SK-N-SH (cell line): ENCODE measurements at regions not wholly inside any gene's neighbourhood (a gene's known extent, or its start where the extent isn't known, plus 50 kb on each side); places are given as distances from the start of the nearest gene placed in this dataset.

Source experiments
- CTCF ChIA-PET: fragments of 300-600, 350-600 bp; formaldehyde crosslinking; extraction: SDS; loops from one replicate; lab custom pipeline; 2021; lab: Yijun Ruan, JAX
- POLR2A ChIA-PET: fragments of 350-600 bp; sonication (Branson Sonifier 250); formaldehyde crosslinking; extraction: SDS; loops from one replicate; lab custom pipeline; 2020; ENCODE audit warnings: antibody characterized with exemption, inconsistent platforms; lab: Yijun Ruan, JAX
- DNase-seq: peaks from one replicate; pipeline ENCODE4 v3.0.0; 2012
- H2AFZ ChIP-seq: fragments of 200-600 bp; sonication (generic); 2 replicates; pipeline ENCODE4 v1.8.1; 2016; ENCODE audit warnings: antibody characterized with exemption, mild to moderate bottlenecking, low read depth
- H3F3A ChIP-seq: fragments of 200-600 bp; sonication (generic); replicated peaks from 2 replicates; pipeline ENCODE3; 2016; ENCODE audit warnings: antibody characterized with exemption, mild to moderate bottlenecking; ENCODE audit not compliant: insufficient read depth
- H3K27ac ChIP-seq, 2 experiments: fragments of 200-500 bp in 1 of 2; fragments of 200-600 bp in 1 of 2; sonication (Bioruptor generic) in 1 of 2; sonication (generic), shearing (Covaris generic) in 1 of 2; 2 replicates each; pipeline versions ENCODE4 v1.5.1 to v1.6.1; 2014 to 2016; ENCODE audit warnings: low read depth in 2 of 2, inconsistent platforms in 1 of 2, low read length in 1 of 2, mild to moderate bottlenecking in 1 of 2, mixed read lengths in 1 of 2
- H3K27me3 ChIP-seq: fragments of 200-600 bp; sonication (generic), shearing (Covaris generic); 2 replicates; pipeline ENCODE4 v1.6.1; 2016; ENCODE audit warnings: mixed run types; ENCODE audit not compliant: insufficient read depth
- H3K36me3 ChIP-seq, 2 experiments: fragments of 200-500 bp in 1 of 2; fragments of 200-600 bp in 1 of 2; sonication (Bioruptor generic) in 1 of 2; sonication (generic) in 1 of 2; replicated peaks in 1 of 2; 2 replicates each; pipeline versions ENCODE3 to v1.5.1; 2014 to 2016; ENCODE audit warnings: low read length in 1 of 2, mild to moderate bottlenecking in 1 of 2; ENCODE audit not compliant: insufficient read depth in 2 of 2, control insufficient read depth in 1 of 2
- H3K4me1 ChIP-seq, 2 experiments: fragments of 200-500 bp in 1 of 2; fragments of 200-600 bp in 1 of 2; sonication (Bioruptor generic) in 1 of 2; sonication (generic), shearing (Covaris generic) in 1 of 2; 2 replicates each; pipeline versions ENCODE4 v1.5.1 to v1.6.1; 2014 to 2016; ENCODE audit warnings: low read depth in 1 of 2, low read length in 1 of 2, mixed run types in 1 of 2; ENCODE audit not compliant: insufficient read depth in 2 of 2, control insufficient read depth in 1 of 2
- H3K4me2 ChIP-seq: fragments of 200-600 bp; sonication (generic), shearing (Covaris generic); 2 replicates; pipeline ENCODE4 v1.6.1; 2017; ENCODE audit warnings: mixed run types
- H3K4me3 ChIP-seq, 2 experiments: fragments of 200-500 bp in 1 of 2; fragments of 200-600 bp in 1 of 2; sonication (Bioruptor generic) in 1 of 2; sonication (generic), shearing (Covaris generic) in 1 of 2; 2 replicates each; pipeline versions ENCODE4 v1.5.1 to v1.8.1; 2014 to 2016; ENCODE audit warnings: low read depth in 2 of 2, inconsistent platforms in 1 of 2, low read length in 1 of 2, mild to moderate bottlenecking in 1 of 2, mixed read lengths in 1 of 2, moderate library complexity in 1 of 2
- H3K79me2 ChIP-seq: fragments of 200-600 bp; sonication (generic); 2 replicates; pipeline ENCODE4 v1.8.1; 2017; ENCODE audit warnings: mild to moderate bottlenecking; ENCODE audit not compliant: insufficient read depth
- H3K9ac ChIP-seq: fragments of 200-600 bp; sonication (generic); 2 replicates; pipeline ENCODE4 v1.6.1; 2017; ENCODE audit warnings: mixed run types
- H3K9me2 ChIP-seq: fragments of 200-600 bp; sonication (generic); 2 replicates; pipeline ENCODE4 v1.6.1; 2017; ENCODE audit warnings: mixed run types
- H3K9me3 ChIP-seq: fragments of 200-600 bp; sonication (generic); 2 replicates; pipeline ENCODE4 v1.6.1; 2017; ENCODE audit warnings: mixed run types, mild to moderate bottlenecking, moderate library complexity
- H4K20me1 ChIP-seq: fragments of 200-600 bp; sonication (generic); 2 replicates; pipeline ENCODE4 v1.6.1; 2017; ENCODE audit warnings: mild to moderate bottlenecking, mixed run types; ENCODE audit not compliant: insufficient read depth
- CHD2 ChIP-seq: fragments of 150-350 bp; IDR thresholded peaks from 2 replicates; pipeline ENCODE4 v1.6.1; 2018; ENCODE audit warnings: low read length; ENCODE audit not compliant: partially characterized antibody
- CTCF ChIP-seq: fragments of 200-600 bp; sonication (generic); IDR thresholded peaks from 2 replicates; pipeline ENCODE4 v1.6.1; 2017; ENCODE audit warnings: antibody characterized with exemption, mild to moderate bottlenecking, moderate library complexity
- ELF1 ChIP-seq: IDR thresholded peaks from 2 replicates; pipeline ENCODE4 v1.4.0; 2012
- EP300 ChIP-seq, 2 experiments: IDR thresholded peaks; 2 replicates each; pipeline versions ENCODE4 v1.4.0 to v1.6.1; 2012; ENCODE audit warnings: borderline replicate concordance in 1 of 2, low read depth in 1 of 2, low read length in 1 of 2
- EZH2phosphoT487 ChIP-seq: fragments of 200-600 bp; sonication (generic); IDR thresholded peaks from 2 replicates; pipeline ENCODE4 v1.6.1; 2017; ENCODE audit warnings: low read depth, mixed run types, mild to moderate bottlenecking, antibody characterized with exemption, moderate library complexity, borderline replicate concordance
- FOSL2 ChIP-seq: IDR thresholded peaks from 2 replicates; pipeline ENCODE4 v1.4.0; 2012; ENCODE audit warnings: low read depth, mild to moderate bottlenecking, moderate library complexity, borderline replicate concordance
- FOXJ3 ChIP-seq: sonication (generic); formaldehyde crosslinking; IDR thresholded peaks from 2 replicates; pipeline ENCODE4 v1.5.1; 2020; ENCODE audit warnings: mild to moderate bottlenecking, missing genetic modification reagents
- FOXM1 ChIP-seq: IDR thresholded peaks from 2 replicates; pipeline ENCODE4 v1.4.0; 2012; ENCODE audit warnings: low read depth, mild to moderate bottlenecking
- GABPA ChIP-seq: IDR thresholded peaks from 2 replicates; pipeline ENCODE4 v1.4.0; 2012; ENCODE audit warnings: low read depth, mild to moderate bottlenecking
- JUND ChIP-seq: IDR thresholded peaks from 2 replicates; pipeline ENCODE4 v1.4.0; 2012
- MEF2A ChIP-seq: IDR thresholded peaks from 2 replicates; pipeline ENCODE4 v1.4.0; 2012; ENCODE audit warnings: low read depth, borderline replicate concordance
- MXI1 ChIP-seq: IDR thresholded peaks from 2 replicates; pipeline ENCODE4 v1.6.1; 2012; ENCODE audit warnings: mild to moderate bottlenecking, low read depth, low read length, improper control_type of control experiment
- NRF1 ChIP-seq: IDR thresholded peaks from 2 replicates; pipeline ENCODE4 v1.6.1; 2012; ENCODE audit warnings: low read depth, mild to moderate bottlenecking, low read length
- RAD21 ChIP-seq: IDR thresholded peaks from 2 replicates; pipeline ENCODE4 v1.6.1; 2012; ENCODE audit warnings: mild to moderate bottlenecking, low read length
- RCOR1 ChIP-seq: fragments of 150-350 bp; IDR thresholded peaks from 2 replicates; pipeline ENCODE4 v1.6.1; 2017; ENCODE audit warnings: antibody characterized with exemption, low read length
- REST ChIP-seq: IDR thresholded peaks from 2 replicates; pipeline ENCODE4 v1.6.1; 2012; ENCODE audit warnings: mild to moderate bottlenecking, low read depth, low read length, moderate library complexity
- SIN3A ChIP-seq: IDR thresholded peaks from 2 replicates; pipeline ENCODE4 v1.6.1; 2012; ENCODE audit warnings: low read depth, mild to moderate bottlenecking, low read length, moderate library complexity, borderline replicate concordance
- SMC3 ChIP-seq: IDR thresholded peaks from 2 replicates; pipeline ENCODE4 v1.6.1; 2012; ENCODE audit warnings: low read depth, low read length, improper control_type of control experiment
- TEAD4 ChIP-seq: IDR thresholded peaks from 2 replicates; pipeline ENCODE4 v1.4.0; 2012; ENCODE audit warnings: mild to moderate bottlenecking, borderline replicate concordance; ENCODE audit not compliant: insufficient read depth
- USF1 ChIP-seq: IDR thresholded peaks from 2 replicates; pipeline ENCODE4 v1.4.0; 2012; ENCODE audit warnings: low read depth, borderline replicate concordance
- USF2 ChIP-seq: fragments of 150-350 bp; IDR thresholded peaks from 2 replicates; pipeline ENCODE4 v1.6.1; 2017; ENCODE audit warnings: antibody characterized with exemption, low read length, low read depth, borderline replicate concordance
- WGBS: methylation state at CpG from one replicate; pipeline ENCODE4 v1.1.6; 2017; ENCODE audit warnings: low lambda C conversion rate; 5-methylcytosine and 5-hydroxymethylcytosine counted together

- no peaks in the 10 kb centered on the region for H4K20me1 ChIP-seq
- H3K9ac ChIP-seq: no peak overlapping the region
- H3K79me2 ChIP-seq: no peaks in the 10 kb centered on the region
- no peaks in the 10 kb centered on the region for H3K9me2 ChIP-seq
- H3K4me1 ChIP-seq: no peaks in the 10 kb centered on the region
- no peaks in the 10 kb centered on the region for H3K9me3 ChIP-seq
- H3F3A ChIP-seq: no peaks in the 10 kb centered on the region
- POLR2A ChIA-PET: no interaction called here
- DNase-seq: no peak
- TF ChIP-seq SIN3A (no peak), FOXM1 (no peak), JUND (no peak), USF2 (no peak), EP300 (IDR thresholded peaks at IDR 0.05; ENCODE audit: borderline replicate concordance in 1 of 2, low read depth in 1 of 2, low read length in 1 of 2) (no peak), CHD2 (no peak), TEAD4 (no peak), FOXJ3 (CRISPR knock-in tag) (no peak), GABPA (no peak), RAD21 (no peak), EZH2phosphoT487 (no peak), REST (no peak), SMC3 (no peak)
- TF ChIP-seq, all 33 proteins: peak for 0
- H3K4me3 ChIP-seq: no peak overlapping the region
- no peaks in the 10 kb centered on the region for H3K27me3 ChIP-seq
- WGBS: 5% methylated on average over 2 of the region's 2 CpGs
- no peaks in the 10 kb centered on the region for H3K36me3 ChIP-seq
- CTCF ChIA-PET: no interaction called here
- H3K4me2 ChIP-seq: no peak overlapping the region
- H2AFZ ChIP-seq: no peak overlapping the region
- no peak overlapping the region for H3K27ac ChIP-seq
Measured at GRCh38 chr19:28349604-28350003, 863.3 kb downstream of the UQCRFS1 start.

- H3K9me2 ChIP-seq: no peaks in the 10 kb centered on the region
- CTCF ChIA-PET: no interaction called here
- no peaks in the 10 kb centered on the region for H3K9me3 ChIP-seq
- H3K27me3 ChIP-seq: no peaks in the 10 kb centered on the region; the same call in 1 of the 2 replicates
- no peaks in the 10 kb centered on the region for H3K4me1 ChIP-seq
- no peak overlapping the region for H3K4me2 ChIP-seq
- H3K79me2 ChIP-seq: no peaks in the 10 kb centered on the region
- H3K36me3 ChIP-seq: no peaks in the 10 kb centered on the region
- H3K27ac ChIP-seq: no peak overlapping the region
- H2AFZ ChIP-seq: no peak overlapping the region
- no peaks in the 10 kb centered on the region for H3F3A ChIP-seq
- POLR2A ChIA-PET: no interaction called here
- 3% methylated on average over 3 of the region's 3 CpGs for WGBS
- no peak overlapping the region for H3K4me3 ChIP-seq
- H3K9ac ChIP-seq: no peak overlapping the region
- no peak for DNase-seq
- H4K20me1 ChIP-seq: no peaks in the 10 kb centered on the region
- TF ChIP-seq NRF1 (no peak), FOSL2 (no peak), MEF2A (no peak), CHD2 (no peak), SMC3 (no peak), MXI1 (no peak), ELF1 (no peak), EZH2phosphoT487 (no peak), CTCF (no peak), USF1 (no peak), GABPA (no peak), JUND (no peak), TEAD4 (no peak), RCOR1 (no peak)
Measured at GRCh38 chr19:28345811-28346210, 867.1 kb downstream of the UQCRFS1 start.
